Spleen (tissue), 11 donors: ENCODE measurements at regions not wholly inside any gene's neighbourhood (a gene's known extent, or its start where the extent isn't known, plus 50 kb on each side); places are given as distances from the start of the nearest gene placed in this dataset.
"Not testable (repeated sequence)": the region's sequence is repeated elsewhere in the genome, so short reads cannot be mapped to it uniquely, and the experiment has no call there.

Experiments used
- DNase-seq: peaks from one replicate; pipeline ENCODE4 v3.0.0-alpha.2; 2020
- H3K27ac ChIP-seq, 8 donors: fragments of 200-600 bp; sonication (generic) in 7 of 8; 1 replicate in 4 of 8; 2 replicates in 4 of 8; pipeline versions ENCODE4 v1.5.0 to v1.8.0; 2016 to 2021; ENCODE audit warnings: inconsistent platforms in 4 of 8, mild to moderate bottlenecking in 4 of 8, moderate library complexity in 1 of 8
- H3K27me3 ChIP-seq, 7 donors: fragments of 200-600 bp; sonication (generic) in 6 of 7; replicated peaks in 1 of 7; 1 replicate in 4 of 7; 2 replicates in 3 of 7; pipeline versions ENCODE4 v1.5.0 to v1.8.0; 2016 to 2021; ENCODE audit warnings: inconsistent platforms in 3 of 7, mild to moderate bottlenecking in 1 of 7
- H3K36me3 ChIP-seq, 6 donors: fragments of 200-600 bp; sonication (generic) in 5 of 6; 1 replicate in 4 of 6; 2 replicates in 2 of 6; pipeline versions ENCODE4 v1.5.0 to v1.8.0; 2016 to 2021; ENCODE audit warnings: inconsistent platforms in 2 of 6
- H3K4me1 ChIP-seq, 6 donors: fragments of 200-600 bp; sonication (generic) in 5 of 6; 1 replicate in 3 of 6; 2 replicates in 3 of 6; pipeline versions ENCODE4 v1.5.0 to v1.8.0; 2016 to 2021; ENCODE audit warnings: inconsistent platforms in 3 of 6
- H3K4me3 ChIP-seq, 8 donors: fragments of 200-600 bp; sonication (generic) in 7 of 8; 1 replicate in 4 of 8; 2 replicates in 4 of 8; pipeline versions ENCODE4 v1.5.0 to v1.8.0; 2016 to 2021; ENCODE audit warnings: inconsistent platforms in 4 of 8, mild to moderate bottlenecking in 4 of 8, moderate library complexity in 2 of 8
- H3K9me3 ChIP-seq, 8 donors: fragments of 200-600 bp; sonication (generic) in 7 of 8; 1 replicate in 4 of 8; 2 replicates in 4 of 8; pipeline versions ENCODE4 v1.5.0 to v1.8.0; 2016 to 2021; ENCODE audit warnings: inconsistent platforms in 4 of 8
- POLR2A ChIP-seq, 3 donors: fragments of 450-650 bp; IDR thresholded peaks; one replicate each; pipeline ENCODE4 v1.5.1; 2017; ENCODE audit warnings: antibody characterized with exemption in 3 of 3, mild to moderate bottlenecking in 1 of 3
- POLR2AphosphoS5 ChIP-seq, 3 donors: sonication (generic); formaldehyde crosslinking; IDR thresholded peaks; one replicate each; pipeline ENCODE4 v1.5.1; 2017; ENCODE audit warnings: antibody characterized with exemption in 3 of 3
- WGBS, 5 donors: extraction: QIAGEN DNeasy Blood & Tissue Kit in 3 of 5; methylation state at CpG; one replicate each; pipeline versions ENCODE4 v1.1.5 to v1.1.7; 2013 to 2018; 5-methylcytosine and 5-hydroxymethylcytosine counted together
- intact Hi-C: fragments of 100-400 bp; cut with DNase I; formaldehyde crosslinking; loops from one replicate; pipeline ENCODE4 v1.15.0; 2023; ENCODE audit warnings: low total_unique reads
- TF ChIP-seq, protein P1 (sequence below), 11 experiments: fragments of 200-600 bp in 7 of 11; fragments of 450-650 bp in 4 of 11; sonication (generic) in 4 of 11; IDR thresholded peaks in 8 of 11; conservative IDR thresholded peaks in 3 of 11; 1 replicate in 7 of 11; 2 replicates in 4 of 11; pipeline versions ENCODE4 v1.4.0 to v1.8.0; 2016 to 2021; ENCODE audit warnings: antibody characterized with exemption in 11 of 11, inconsistent platforms in 4 of 11, mild to moderate bottlenecking in 1 of 11
- donor health status: healthy with polysubstance abuse.
- donor health status: DM: no; HTN: no; CAD: no; lungs with moderate emphysema.
- donor health status: DM: no; HTN: no; CAD: no.
- donor health status: Bipolar disorder and iron deficiency.
- donor health status: healthy.
- donor health status: DM: no; HTN: no; CAD: no.
- donor health status: DM: yes; HTN: yes; CAD: no.

DNA sequence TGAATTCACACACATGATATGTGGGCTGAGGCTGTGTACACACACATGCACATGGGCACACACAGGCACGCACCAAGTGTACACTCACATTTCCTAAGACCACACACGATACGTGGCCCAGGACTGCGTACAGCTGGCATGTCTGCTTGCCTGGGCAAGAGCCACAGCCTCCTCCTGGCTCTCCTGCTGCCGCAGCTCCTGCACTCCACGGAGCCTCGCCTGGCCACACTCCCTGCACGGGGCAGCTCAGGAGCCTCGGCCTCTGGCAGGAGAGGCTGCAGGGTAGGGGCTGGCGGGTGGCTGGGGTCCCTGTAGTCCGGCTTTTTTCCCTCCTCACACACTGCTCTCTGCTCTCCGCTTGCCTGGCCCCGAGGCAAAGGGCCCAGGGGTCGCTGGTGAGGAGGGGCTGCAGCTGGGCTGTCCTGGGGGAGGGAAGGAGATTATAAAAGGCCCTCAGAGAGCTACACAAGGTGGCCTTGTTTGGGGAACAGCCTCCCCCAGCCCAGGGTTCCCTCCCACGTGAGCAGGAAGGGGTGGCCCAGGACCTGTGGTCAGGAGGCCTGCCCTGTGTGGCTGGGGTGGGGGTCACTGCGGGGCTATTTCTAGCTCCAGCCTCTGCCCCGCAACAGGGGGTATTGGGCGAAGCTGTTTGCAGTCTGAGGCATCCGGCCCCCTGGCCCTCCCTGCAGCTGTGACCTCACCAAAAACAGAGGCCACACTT is 89.0 kb upstream of the SFSWAP start:
- H3K9me3 ChIP-seq: no peaks in the 10 kb centered on the region
- H3K36me3 ChIP-seq: no peaks in the 10 kb centered on the region
- H3K4me3 ChIP-seq: no peak overlapping the region
- 39 to 64% (median 53%) methylated on average over 18 to 19 of the region's 19 CpGs for WGBS, 5 donors
- H3K27me3 ChIP-seq: peaks cover 0 to 59% (median 12%) of the 10 kb centered on the region in 7 donors
- TF ChIP-seq, protein P1, sequence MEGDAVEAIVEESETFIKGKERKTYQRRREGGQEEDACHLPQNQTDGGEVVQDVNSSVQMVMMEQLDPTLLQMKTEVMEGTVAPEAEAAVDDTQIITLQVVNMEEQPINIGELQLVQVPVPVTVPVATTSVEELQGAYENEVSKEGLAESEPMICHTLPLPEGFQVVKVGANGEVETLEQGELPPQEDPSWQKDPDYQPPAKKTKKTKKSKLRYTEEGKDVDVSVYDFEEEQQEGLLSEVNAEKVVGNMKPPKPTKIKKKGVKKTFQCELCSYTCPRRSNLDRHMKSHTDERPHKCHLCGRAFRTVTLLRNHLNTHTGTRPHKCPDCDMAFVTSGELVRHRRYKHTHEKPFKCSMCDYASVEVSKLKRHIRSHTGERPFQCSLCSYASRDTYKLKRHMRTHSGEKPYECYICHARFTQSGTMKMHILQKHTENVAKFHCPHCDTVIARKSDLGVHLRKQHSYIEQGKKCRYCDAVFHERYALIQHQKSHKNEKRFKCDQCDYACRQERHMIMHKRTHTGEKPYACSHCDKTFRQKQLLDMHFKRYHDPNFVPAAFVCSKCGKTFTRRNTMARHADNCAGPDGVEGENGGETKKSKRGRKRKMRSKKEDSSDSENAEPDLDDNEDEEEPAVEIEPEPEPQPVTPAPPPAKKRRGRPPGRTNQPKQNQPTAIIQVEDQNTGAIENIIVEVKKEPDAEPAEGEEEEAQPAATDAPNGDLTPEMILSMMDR (IDR thresholded peaks at IDR 0.05 in 8 of 11, conservative IDR thresholded peaks at IDR 0.05 in 3 of 11): no peak
- TF ChIP-seq POLR2AphosphoS5 (IDR thresholded peaks at IDR 0.05) (no peak), POLR2A (IDR thresholded peaks at IDR 0.05) (no peak)
- H3K4me1 ChIP-seq: no peaks in the 10 kb centered on the region
- H3K27ac ChIP-seq: no peak overlapping the region
- intact Hi-C loops: no loop called here
- DNase-seq: peak; percentile 65

DNA sequence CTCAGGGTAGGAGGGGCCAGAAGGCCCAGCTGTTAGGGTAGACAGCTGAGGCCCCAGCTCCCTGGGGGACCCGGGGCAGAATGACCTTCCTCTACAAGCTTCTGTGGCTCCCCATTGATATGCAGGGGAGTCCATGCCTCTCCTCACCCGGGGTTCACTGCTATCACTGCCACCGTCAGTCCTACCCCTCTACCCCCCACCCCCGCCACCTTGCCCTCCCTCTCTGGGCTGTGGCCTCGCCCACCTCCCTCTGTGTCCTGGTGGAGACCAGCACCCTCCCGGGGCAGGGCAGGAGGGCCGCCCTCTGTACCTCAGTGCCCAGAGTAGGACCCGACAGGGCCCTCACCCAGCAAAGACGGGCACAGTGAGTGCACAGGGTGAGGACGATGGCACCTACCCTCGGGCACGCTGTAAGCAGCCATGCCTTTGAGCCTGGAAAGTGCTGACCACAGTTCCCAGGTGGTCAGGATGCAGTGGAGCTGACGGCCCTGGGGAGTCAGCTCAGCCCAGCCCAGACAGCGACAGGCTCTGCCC is 88.4 kb upstream of the SFSWAP start:
- peak; percentile 68 for DNase-seq
- intact Hi-C loops: no loop called here
- Histone ChIP-seq H3K27me3 (peaks cover 0 to 53% (median 10%) of the 10 kb centered on the region in 7 donors), H3K4me3 (no peak overlapping the region), H3K27ac (no peak overlapping the region), H3K36me3 (no peaks in the 10 kb centered on the region), H3K4me1 (no peaks in the 10 kb centered on the region), H3K9me3 (no peaks in the 10 kb centered on the region)
- WGBS, 5 donors: 60 to 88% (median 81%) methylated on average over 1 to 14 of the region's 14 CpGs
- no peak for TF ChIP-seq POLR2AphosphoS5 (IDR thresholded peaks at IDR 0.05)
- TF ChIP-seq, protein P1 (IDR thresholded peaks at IDR 0.05 in 8 of 11, conservative IDR thresholded peaks at IDR 0.05 in 3 of 11): no peak
- TF ChIP-seq POLR2A (IDR thresholded peaks at IDR 0.05): no peak

DNA sequence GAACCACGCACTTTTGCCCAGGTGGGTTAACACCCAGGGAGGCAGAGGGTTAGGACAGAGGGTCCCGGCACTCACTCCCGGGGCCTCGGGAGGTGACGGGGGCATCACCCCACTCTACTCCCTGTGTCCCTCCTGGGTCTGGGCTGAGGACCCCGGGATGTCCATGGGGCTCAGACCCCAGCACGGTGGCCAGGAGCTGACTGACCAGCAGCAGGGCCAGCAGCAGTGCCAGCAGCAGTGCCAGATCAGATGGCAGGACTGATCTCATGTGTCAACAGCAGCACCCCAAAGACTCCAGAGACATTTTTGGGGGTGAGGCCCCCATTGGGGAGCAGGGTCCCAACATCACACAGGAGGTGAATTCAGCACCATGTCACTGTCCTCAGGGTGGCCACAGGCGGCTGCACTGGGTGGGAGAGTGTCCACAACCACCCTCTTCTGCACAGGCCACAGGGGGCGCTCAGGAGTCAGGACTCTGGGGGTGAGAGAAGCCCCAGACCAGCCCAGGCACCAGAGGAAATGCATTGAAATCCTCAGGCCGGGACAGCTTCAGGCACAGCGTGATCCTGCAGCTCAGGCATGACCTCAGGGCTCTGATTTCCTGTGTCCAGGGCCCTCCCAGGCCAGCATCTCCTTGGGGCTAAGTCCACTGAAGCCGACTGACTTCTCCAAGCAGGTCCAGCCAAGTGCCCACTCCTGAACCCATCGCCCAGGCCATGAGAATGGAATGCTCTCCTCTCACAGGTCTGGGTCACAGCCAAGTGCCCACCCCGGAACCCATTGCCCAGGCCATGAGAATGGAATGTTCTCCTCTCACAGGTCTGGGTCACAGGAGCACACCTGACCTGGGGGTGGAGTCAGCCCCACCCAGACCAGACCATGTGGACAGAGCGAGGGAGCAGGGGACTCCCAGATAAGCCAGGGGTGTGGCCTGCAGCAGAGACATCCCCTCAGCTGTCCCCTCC is 87.2 kb upstream of the SFSWAP start:
- H3K9me3 ChIP-seq, H3K36me3 ChIP-seq, intact Hi-C loops, H3K27ac ChIP-seq, H3K4me3 ChIP-seq, H3K4me1 ChIP-seq: not testable (repeated sequence)
- DNase-seq: peak; percentile 58
- peaks cover 0 to 46% (median 4%) of the 10 kb centered on the region in 7 donors for H3K27me3 ChIP-seq
- WGBS, 5 donors: 69 to 91% (median 87%) methylated on average over 5 to 15 of the region's 15 CpGs

DNA sequence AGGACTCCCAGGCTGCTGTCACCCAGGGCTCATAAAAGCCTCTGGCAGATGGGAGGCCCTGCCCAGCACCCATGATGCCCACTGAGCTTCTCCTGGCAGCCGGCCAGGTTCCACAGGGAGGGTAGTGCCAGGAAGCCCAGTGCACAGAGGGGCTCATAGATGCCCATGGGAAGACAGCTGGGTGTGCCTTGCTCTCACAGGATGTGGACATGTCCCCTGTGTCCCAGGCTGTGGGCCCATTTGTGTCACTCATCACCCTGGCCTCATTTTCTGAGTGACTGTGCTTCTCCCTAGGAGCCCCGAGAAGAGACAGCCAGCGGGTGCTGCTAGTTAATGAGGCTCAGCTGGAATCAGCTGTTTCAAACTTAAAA is 86.5 kb upstream of the SFSWAP start:
- peaks cover 0 to 45% (median 4%) of the 10 kb centered on the region in 7 donors for H3K27me3 ChIP-seq
- H3K36me3 ChIP-seq, H3K4me3 ChIP-seq, H3K4me1 ChIP-seq, H3K27ac ChIP-seq, intact Hi-C loops, H3K9me3 ChIP-seq: not testable (repeated sequence)
- 46 to 74% (median 50%) methylated on average over 3 of the region's 3 CpGs for WGBS, 5 donors
- DNase-seq: peak; percentile 71

DNA sequence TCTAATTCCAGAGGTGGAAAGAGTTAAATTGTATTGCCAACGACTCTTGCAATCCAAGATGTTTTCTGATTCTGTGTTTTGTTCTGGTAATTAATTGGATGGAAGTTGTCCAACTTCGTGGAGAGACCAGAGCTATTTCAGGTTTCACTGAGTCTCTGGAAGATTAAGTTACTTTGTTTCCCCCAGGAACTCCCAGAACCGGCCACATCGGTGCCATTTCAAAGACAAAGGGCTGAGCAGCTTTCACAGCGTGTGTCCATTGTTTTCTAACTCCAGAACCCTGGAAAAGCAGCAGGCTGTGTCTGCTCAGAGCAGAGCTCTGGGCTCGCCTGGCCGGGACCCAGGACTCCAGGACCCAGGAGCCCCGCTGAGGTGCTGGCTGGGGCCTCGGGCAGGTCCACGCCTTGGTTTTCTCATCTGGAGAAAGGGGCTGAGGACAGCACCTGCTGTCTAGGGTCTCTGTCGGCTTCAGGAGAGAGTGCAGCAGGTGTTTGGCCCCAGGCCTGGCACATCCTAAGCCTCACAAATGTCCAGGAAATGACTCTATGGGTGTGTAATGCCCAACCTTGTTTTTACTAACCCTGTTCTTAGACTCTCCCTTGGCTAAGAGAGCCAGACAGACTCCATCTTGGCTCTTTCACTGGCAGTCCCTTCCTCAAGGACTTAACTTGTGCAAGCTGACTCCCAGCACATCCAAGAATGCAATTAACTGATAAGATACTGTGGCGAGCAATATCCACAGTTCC is 86.0 kb upstream of the SFSWAP start:
- H3K4me1 ChIP-seq, H3K27ac ChIP-seq, intact Hi-C loops, H3K4me3 ChIP-seq, H3K36me3 ChIP-seq, H3K9me3 ChIP-seq: not testable (repeated sequence)
- DNase-seq: peak; percentile 3
- WGBS, 5 donors: 37 to 49% (median 41%) methylated on average over 9 to 12 of the region's 12 CpGs
- H3K27me3 ChIP-seq: peaks cover 0 to 42% (median 4%) of the 10 kb centered on the region in 7 donors

DNA sequence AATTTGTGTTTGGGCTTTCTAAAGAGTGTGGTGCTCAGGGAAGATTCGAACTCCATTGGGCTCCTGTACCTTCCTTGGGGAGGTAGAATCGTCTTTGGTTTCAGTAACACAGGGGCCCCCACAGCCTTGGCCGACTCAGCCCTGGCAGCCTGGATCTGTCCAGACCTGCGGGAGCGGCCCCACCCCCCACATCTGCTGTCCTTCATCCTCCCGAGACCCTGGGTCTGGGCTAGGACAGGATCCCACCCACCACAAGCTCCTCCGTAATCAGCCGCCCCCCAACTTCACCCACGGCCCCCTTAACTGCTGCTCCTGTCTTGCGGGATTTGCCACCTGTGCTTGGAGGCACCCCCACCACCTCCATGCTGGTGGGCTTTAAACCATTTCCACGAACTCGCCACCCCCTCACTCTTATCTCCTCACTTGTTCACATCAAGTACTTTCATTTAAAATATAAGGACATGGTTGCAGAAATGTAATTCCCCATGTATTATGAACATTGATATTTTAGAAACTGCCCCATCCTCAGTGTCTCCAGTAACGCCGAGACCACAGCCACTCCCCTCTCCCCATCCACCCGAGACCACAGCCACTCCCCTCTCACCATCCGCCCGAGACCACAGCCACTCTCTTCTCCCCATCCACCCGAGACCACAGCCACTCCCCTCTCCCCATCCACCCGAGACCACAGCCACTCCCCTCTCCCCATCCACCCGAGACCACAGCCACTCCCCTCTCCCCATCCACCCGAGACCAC is 84.7 kb upstream of the SFSWAP start:
- H3K9me3 ChIP-seq, H3K4me3 ChIP-seq, H3K4me1 ChIP-seq, intact Hi-C loops, H3K36me3 ChIP-seq, DNase-seq: not testable (repeated sequence)
- peak overlapping the region in 1 of 8 donors; percentile 68 for H3K27ac ChIP-seq
- WGBS, 5 donors: 55 to 63% (median 56%) methylated on average over 19 to 21 of the region's 21 CpGs
- H3K27me3 ChIP-seq: peaks cover 0 to 32% (median 0%) of the 10 kb centered on the region in 7 donors
